GM06990 (cell line): ENCODE measurements at regions not wholly inside any gene's neighbourhood (a gene's known extent, or its start where the extent isn't known, plus 50 kb on each side); places are given as distances from the start of the nearest gene placed in this dataset.

Source experiments
- DNase-seq: peaks from one replicate; pipeline ENCODE4 v3.0.0-alpha.2; 2011; ENCODE audit not compliant: insufficient read length; ENCODE audit errors: extremely low read depth
- H3K27me3 ChIP-seq: replicated peaks from 2 replicates; pipeline ENCODE4 v1.6.0; 2011; ENCODE audit warnings: low read length; ENCODE audit not compliant: control insufficient read depth, insufficient read depth
- H3K36me3 ChIP-seq: 2 replicates; pipeline ENCODE4 v1.5.1; 2011; ENCODE audit warnings: low read length; ENCODE audit not compliant: control insufficient read depth, insufficient read depth
- H3K4me3 ChIP-seq: replicated peaks from 2 replicates; pipeline ENCODE4 v1.5.1; 2011; ENCODE audit warnings: low read depth, mild to moderate bottlenecking, control low read depth, low read length
- CTCF ChIP-seq: IDR thresholded peaks from 2 replicates; pipeline ENCODE4 v1.5.1; 2011; ENCODE audit warnings: low read length, control low read depth, mild to moderate bottlenecking, inconsistent platforms; ENCODE audit not compliant: insufficient read depth, poor library complexity, severe bottlenecking

GRCh38 chr14:80271389-80271788 lies 60.1 kb upstream of the DIO2 start:
- H3K4me3 ChIP-seq: no peak overlapping the region
- no peaks in the 10 kb centered on the region for H3K36me3 ChIP-seq
- H3K27me3 ChIP-seq: no peaks in the 10 kb centered on the region
- no peak for TF ChIP-seq CTCF
- no peak for DNase-seq

GRCh38 chr14:80269353-80269925 lies 58.1 kb upstream of the DIO2 start:
- no peak for DNase-seq
- H3K36me3 ChIP-seq: no peaks in the 10 kb centered on the region
- no peak for TF ChIP-seq CTCF
- no peaks in the 10 kb centered on the region for H3K27me3 ChIP-seq
- no peak overlapping the region for H3K4me3 ChIP-seq

GRCh38 chr14:80266930-80267329 lies 55.6 kb upstream of the DIO2 start:
- TF ChIP-seq CTCF: no peak
- Histone ChIP-seq H3K27me3 (no peaks in the 10 kb centered on the region), H3K36me3 (no peaks in the 10 kb centered on the region), H3K4me3 (no peak overlapping the region)
- no peak for DNase-seq

GRCh38 chr14:80264702-80265101 lies 53.4 kb upstream of the DIO2 start:
- no peaks in the 10 kb centered on the region for H3K27me3 ChIP-seq
- no peaks in the 10 kb centered on the region for H3K36me3 ChIP-seq
- no peak overlapping the region for H3K4me3 ChIP-seq
- no peak for DNase-seq
- no peak for TF ChIP-seq CTCF
